GM12878 (cell line): ENCODE measurements at regions not wholly inside any gene's neighbourhood (a gene's known extent, or its start where the extent isn't known, plus 50 kb on each side); places are given as distances from the start of the nearest gene placed in this dataset.

ENCODE experiments used
- ATAC-seq: fragments of 200-7000 bp; cut with Tn5 transposase; 3 replicates; pipeline ENCODE4 v1.9.1; 2020; ENCODE audit warnings: mild to moderate bottlenecking, moderate library complexity
- BruUV-seq: library from RNA; stranded (reverse); fragments of 400-500 nt; replicated peaks from 2 replicates; lab custom pipeline; 2021; lab: Mats Ljungman, UMichigan
- CTCF ChIA-PET: fragments of 300-600 bp; sonication (Branson Sonifier 250); formaldehyde crosslinking; extraction: SDS; loops from one replicate; lab custom pipeline; 2021; ENCODE audit warnings: inconsistent platforms; lab: Yijun Ruan, JAX
- POLR2A ChIA-PET: fragments of 350-600 bp; formaldehyde crosslinking; extraction: SDS; loops from one replicate; lab custom pipeline; 2021; ENCODE audit warnings: inconsistent platforms; lab: Charles Lee
- RAD21 ChIA-PET: fragments of 300-600 bp; sonication (Branson Sonifier 250); formaldehyde crosslinking; loops from one replicate; lab custom pipeline; 2023; ENCODE audit warnings: antibody characterized with exemption; ENCODE audit not compliant: unreplicated experiment; lab: Charles Lee
- SMC1A ChIA-PET: fragments of 300-600 bp; sonication (Branson Sonifier 250); formaldehyde crosslinking; loops from one replicate; lab custom pipeline; 2023; ENCODE audit not compliant: unreplicated experiment, uncharacterized antibody; lab: Charles Lee
- DNase-seq: peaks from one replicate; pipeline ENCODE4 v3.0.0-alpha.2; 2011; ENCODE audit warnings: low read depth, low spot score
- FAIRE-seq: peaks from 3 replicates; lab custom pipeline; 2011; peaks lifted over from hg19 to GRCh38; lab: Jason Lieb, UNC
- H2AFZ ChIP-seq: 2 replicates; pipeline ENCODE4 v1.6.0; 2011; ENCODE audit warnings: low read depth, low read length, control low read depth; ENCODE audit not compliant: control insufficient read depth
- H3K27ac ChIP-seq: 2 replicates; pipeline ENCODE4 v1.5.1; 2011; ENCODE audit warnings: control low read depth; ENCODE audit not compliant: control insufficient read depth, insufficient read depth
- H3K27me3 ChIP-seq, 2 experiments: replicated peaks in 1 of 2; 2 replicates each; pipeline versions ENCODE4 v1.6.0 to v1.6.1; 2011; ENCODE audit warnings: low read length in 1 of 2; ENCODE audit not compliant: control insufficient read depth in 2 of 2, insufficient read depth in 2 of 2
- H3K36me3 ChIP-seq, 2 experiments: 2 replicates each; pipeline ENCODE4 v1.5.1; 2011; ENCODE audit warnings: low read length in 1 of 2; ENCODE audit not compliant: control insufficient read depth in 2 of 2, insufficient read depth in 2 of 2
- H3K4me1 ChIP-seq: 2 replicates; pipeline ENCODE4 v1.6.1; 2011; ENCODE audit warnings: mild to moderate bottlenecking, low read length, moderate library complexity, mixed read lengths; ENCODE audit not compliant: control insufficient read depth, insufficient read depth
- H3K4me2 ChIP-seq: 2 replicates; pipeline ENCODE4 v1.6.0; 2011; ENCODE audit warnings: control low read depth; ENCODE audit not compliant: control insufficient read depth, insufficient read depth
- H3K4me3 ChIP-seq: fragments of 200-600 bp; sonication (generic); 2 replicates; pipeline ENCODE4 v1.5.1; 2016
- H3K79me2 ChIP-seq: 2 replicates; pipeline ENCODE4 v1.6.0; 2011; ENCODE audit warnings: low read length; ENCODE audit not compliant: control insufficient read depth, insufficient read depth
- H3K9ac ChIP-seq: 2 replicates; pipeline ENCODE4 v1.8.0; 2011; ENCODE audit warnings: low read length, control low read depth, mixed read lengths; ENCODE audit not compliant: control insufficient read depth, insufficient read depth
- H3K9me3 ChIP-seq: replicated peaks from 3 replicates; pipeline ENCODE4 v1.5.1; 2011; ENCODE audit warnings: mild to moderate bottlenecking, low read length; ENCODE audit not compliant: control insufficient read depth, insufficient read depth
- H4K20me1 ChIP-seq: 2 replicates; pipeline ENCODE4 v1.6.0; 2011; ENCODE audit not compliant: control insufficient read depth, insufficient read depth
- CBX3 ChIP-seq: fragments of 200-600 bp; sonication (generic); IDR thresholded peaks from 2 replicates; pipeline ENCODE4 v1.6.1; 2016; ENCODE audit warnings: low read depth, borderline replicate concordance
- FOS ChIP-seq: IDR thresholded peaks from 3 replicates; pipeline ENCODE4 v1.6.1; 2011; ENCODE audit warnings: borderline replicate concordance; ENCODE audit not compliant: insufficient read length; ENCODE audit errors: extremely low read depth
- HDGF ChIP-seq: fragments of 450-650 bp; IDR thresholded peaks from 2 replicates; pipeline ENCODE4 v1.6.1; 2016; ENCODE audit warnings: antibody characterized with exemption
- HSF1 ChIP-seq: fragments of 150-350 bp; IDR thresholded peaks from 2 replicates; pipeline ENCODE4 v1.6.1; 2014; ENCODE audit warnings: mild to moderate bottlenecking, low read depth, low read length
- MXI1 ChIP-seq: fragments of 150-350 bp; IDR thresholded peaks from 2 replicates; pipeline ENCODE4 v1.6.1; 2011; ENCODE audit warnings: low read depth, mild to moderate bottlenecking, inconsistent platforms, low read length, improper control_type of control experiment
- SIX5 ChIP-seq: IDR thresholded peaks from 2 replicates; pipeline ENCODE4 v1.6.1; 2011; ENCODE audit warnings: mild to moderate bottlenecking, low read depth, low read length, moderate library complexity; ENCODE audit not compliant: severe bottlenecking
- SREBF1 ChIP-seq: IDR thresholded peaks from 2 replicates; pipeline ENCODE4 v1.6.1; 2012; ENCODE audit warnings: mild to moderate bottlenecking, low read length
- SUZ12 ChIP-seq: fragments of 200-600 bp; sonication (generic); IDR thresholded peaks from one replicate; pipeline ENCODE4 v1.6.1; 2018; ENCODE audit warnings: antibody characterized with exemption, mild to moderate bottlenecking; ENCODE audit not compliant: unreplicated experiment
- TCF12 ChIP-seq: IDR thresholded peaks from 2 replicates; pipeline ENCODE4 v1.6.1; 2011; ENCODE audit warnings: low read depth, mild to moderate bottlenecking, low read length
- WGBS: methylation state at CpG from one replicate; pipeline ENCODE4 v1.1.6; 2016; ENCODE audit warnings: low lambda C conversion rate; ENCODE audit not compliant: insufficient replicate concordance, insufficient coverage; ENCODE audit errors: missing lambda C conversion rate; 5-methylcytosine and 5-hydroxymethylcytosine counted together
- in situ Hi-C: fragments of 300-500 bp; cut with MboI; formaldehyde crosslinking; loops from 9 replicates; pipeline ENCODE4 v1.14.3; 2018; ENCODE audit warnings: mixed read lengths
- intact Hi-C: fragments of 100-400 bp; cut with micrococcal nuclease; formaldehyde crosslinking; loops from one replicate; pipeline ENCODE4 v1.14.2; 2022; ENCODE audit not compliant: unreplicated experiment

- no peak for TF ChIP-seq SUZ12
- no peak for TF ChIP-seq HDGF
These were observed 162.3 kb downstream of the FGF18 start (continued) for GRCh38 chr5:171581781-171582180.

- Histone ChIP-seq H3K4me1 (no peaks in the 10 kb centered on the region), H3K27ac (no peak overlapping the region), H3K27me3 (peaks cover 0 to 4% of the 10 kb centered on the region in 2 experiments; a peak in 2 of 4 replicates), H3K4me3 (no peak overlapping the region), H4K20me1 (no peaks in the 10 kb centered on the region), H3K4me2 (no peak overlapping the region), H2AFZ (no peak overlapping the region), H3K9me3 (no peaks in the 10 kb centered on the region), H3K36me3 (no peaks in the 10 kb centered on the region), H3K79me2 (no peaks in the 10 kb centered on the region), H3K9ac (no peak overlapping the region)
- SMC1A ChIA-PET, result no interaction called here
- CTCF ChIA-PET, result no interaction called here
- in situ Hi-C loops, result no loop called here
- no peak for ATAC-seq
- WGBS, result 35% methylated on average over 5 of the region's 5 CpGs
- intact Hi-C loops, result no loop called here
- TF ChIP-seq CBX3 (no peak), MXI1 (no peak), TCF12 (no peak), SIX5 (no peak), FOS (no peak), SREBF1 (no peak), HSF1 (no peak)
- no TSS peak for BruUV-seq
- no peak for DNase-seq
- POLR2A ChIA-PET, result no interaction called here
- RAD21 ChIA-PET, result no interaction called here
- FAIRE-seq, result no peak
These were observed 163.4 kb downstream of the FGF18 start for GRCh38 chr5:171582849-171583248.
